ENCODE measurements at regions not wholly inside any gene's neighbourhood (a gene's known extent, or its start where the extent isn't known, plus 50 kb on each side); places are given as distances from the start of the nearest gene placed in this dataset.
A peak's percentile ranks its signal among the peaks of the same experiment; 100 is the strongest.
"Not testable (repeated sequence)": the region's sequence is repeated elsewhere in the genome, so short reads cannot be mapped to it uniquely, and the experiment has no call there.

GRCh38 chr6:40823917-40824891 lies 214.8 kb downstream of the UNC5CL start:
- intact Hi-C loops (cut with DNase I); H3K27me3 ChIP-seq; H3K36me3 ChIP-seq; H3K9me3 ChIP-seq; H3K4me3 ChIP-seq; H3K27ac ChIP-seq; H3K4me1 ChIP-seq: not testable (repeated sequence)
- ATAC-seq (peak; percentile 72 to 88 (median 78)), DNase-seq (peak in 1 of 3 donors; percentile 54)
- TF ChIP-seq CTCF (IDR thresholded peaks at IDR 0.05) = peak; percentile 42 to 66 (median 58)
- 10% methylated on average over 8 of the region's 12 CpGs for WGBS (ENCODE audit: insufficient coverage, low coverage, low lambda C conversion rate, missing lambda C conversion rate)

- intact Hi-C loops (cut with DNase I) = no loop called here
- Histone ChIP-seq H3K27ac (no peak overlapping the region), H3K4me1 (peaks cover 0 to 6% (median 0%) of the 10 kb centered on the region in 4 donors)
Observed at GRCh38 chr6:40822619-40823018, 216.4 kb downstream of the UNC5CL start.

GRCh38 chr6:40819182-40819834 lies 219.7 kb downstream of the UNC5CL start:
- Histone ChIP-seq H3K27me3 (no peaks in the 10 kb centered on the region), H3K9me3 (no peaks in the 10 kb centered on the region), H3K4me3 (no peak overlapping the region), H3K4me1 (peaks cover 0 to 6% (median 0%) of the 10 kb centered on the region in 4 donors), H3K36me3 (no peaks in the 10 kb centered on the region), H3K27ac (peak overlapping the region in 1 of 3 donors; percentile 40)
- peak; percentile 68 to 96 (median 82) for ATAC-seq
- no peak for TF ChIP-seq POLR2A (IDR thresholded peaks at IDR 0.05)
- intact Hi-C loops (cut with DNase I) = no loop called here
- DNase-seq = peak; percentile 66 to 72 (median 72)
- 34% methylated on average over 6 of the region's 9 CpGs for WGBS (ENCODE audit: insufficient coverage, low coverage, low lambda C conversion rate, missing lambda C conversion rate)

More at GRCh38 chr6:40822619-40823018, 216.4 kb downstream of the UNC5CL start:
- no peaks in the 10 kb centered on the region for H3K36me3 ChIP-seq
- H3K4me3 ChIP-seq = no peak overlapping the region
- no peak for DNase-seq
- no peaks in the 10 kb centered on the region for H3K9me3 ChIP-seq
- WGBS (ENCODE audit: insufficient coverage, low coverage, low lambda C conversion rate, missing lambda C conversion rate) = 42% methylated on average over 4 of the region's 4 CpGs
- H3K27me3 ChIP-seq = no peaks in the 10 kb centered on the region
- no peak for TF ChIP-seq CTCF (IDR thresholded peaks at IDR 0.05)
- TF ChIP-seq POLR2A (IDR thresholded peaks at IDR 0.05) = no peak
- ATAC-seq = no peak

- 81% methylated on average over 6 of the region's 6 CpGs for WGBS (ENCODE audit: insufficient coverage, low coverage, low lambda C conversion rate, missing lambda C conversion rate)
- no peak overlapping the region for H3K27ac ChIP-seq
- H3K36me3 ChIP-seq = no peaks in the 10 kb centered on the region
- H3K27me3 ChIP-seq = no peaks in the 10 kb centered on the region
- TF ChIP-seq CTCF (IDR thresholded peaks at IDR 0.05) (no peak), POLR2A (IDR thresholded peaks at IDR 0.05) (no peak)
- H3K4me1 ChIP-seq = peaks cover 0 to 6% (median 0%) of the 10 kb centered on the region in 4 donors
- no peak for ATAC-seq
- intact Hi-C loops (cut with DNase I) = no loop called here
- no peak overlapping the region for H3K4me3 ChIP-seq
- no peak for DNase-seq
- H3K9me3 ChIP-seq = no peaks in the 10 kb centered on the region
Observed at GRCh38 chr6:40817369-40817768, 221.7 kb downstream of the UNC5CL start.

- H3K27ac ChIP-seq = no peak overlapping the region
- H3K4me3 ChIP-seq = no peak overlapping the region
- intact Hi-C loops (cut with DNase I) = no loop called here
- no peak for ATAC-seq
- H3K9me3 ChIP-seq = no peaks in the 10 kb centered on the region
- H3K27me3 ChIP-seq = no peaks in the 10 kb centered on the region
- DNase-seq = no peak
- WGBS (ENCODE audit: insufficient coverage, low coverage, low lambda C conversion rate, missing lambda C conversion rate) = no CpG with 5 or more reads among the region's 2 CpGs
- no peak for TF ChIP-seq POLR2A (IDR thresholded peaks at IDR 0.05)
- no peak for TF ChIP-seq CTCF (IDR thresholded peaks at IDR 0.05)
- peaks cover 0 to 6% (median 0%) of the 10 kb centered on the region in 4 donors for H3K4me1 ChIP-seq
- no peaks in the 10 kb centered on the region for H3K36me3 ChIP-seq
Observed at GRCh38 chr6:40816601-40817000, 222.4 kb downstream of the UNC5CL start.

All from right lobe of liver (tissue), 6 donors.